ENCODE measurements at regions not wholly inside any gene's neighbourhood (a gene's known extent, or its start where the extent isn't known, plus 50 kb on each side); places are given as distances from the start of the nearest gene placed in this dataset.

DNA sequence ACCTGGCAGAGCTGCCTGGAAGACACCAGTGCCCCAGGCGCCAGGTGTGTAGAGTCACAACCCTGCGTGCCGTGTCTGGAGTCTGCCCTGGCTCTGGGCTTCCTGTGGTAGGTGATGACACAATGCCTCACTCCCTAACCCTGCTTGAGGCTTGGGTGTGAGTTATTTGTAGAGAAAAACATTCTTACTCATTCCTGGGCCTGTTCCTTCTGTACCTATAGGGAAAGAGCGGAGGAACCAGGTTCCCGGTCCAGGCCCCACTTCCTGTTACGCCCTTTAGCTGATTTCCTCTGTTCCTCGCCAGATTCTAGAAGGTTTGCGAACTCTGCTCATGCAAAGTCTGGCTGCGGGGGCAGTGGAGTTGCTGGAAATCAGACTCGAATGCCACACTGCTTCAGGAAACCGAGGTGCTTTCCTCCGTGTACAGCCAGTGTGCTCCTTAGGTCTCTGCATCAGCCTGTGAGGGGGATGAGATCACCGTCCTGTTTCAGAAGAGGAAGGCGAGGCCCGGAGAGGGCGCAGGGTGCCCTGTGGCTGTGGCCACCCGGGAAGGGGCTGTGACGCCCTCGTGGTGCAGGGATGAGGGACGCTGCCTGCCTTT, 67.1 kb upstream of the DUSP22 start:
- TF ChIP-seq POLR2A (IDR thresholded peaks at IDR 0.05) (no peak), CTCF (IDR thresholded peaks at IDR 0.05) (no peak)

All from breast epithelium (tissue), 3 donors.